Memory B cell (primary cell): ENCODE measurements at regions not wholly inside any gene's neighbourhood (a gene's known extent, or its start where the extent isn't known, plus 50 kb on each side); places are given as distances from the start of the nearest gene placed in this dataset.

Experiments
- ATAC-seq: fragments of 150-1000 bp; cut with Tn5 transposase; 2 replicates; pipeline ENCODE4 v1.10.0; 2021; ENCODE audit warnings: low read depth, mild to moderate bottlenecking, moderate library complexity
- DNase-seq, 2 donors: peaks; one replicate each; pipeline ENCODE4 v3.0.0; 2022; ENCODE audit warnings: low spot score in 2 of 2
- H3K27ac Mint-ChIP-seq: one replicate; pipeline ENCODE4 v1.8.0; 2022; ENCODE audit warnings: mild to moderate bottlenecking, moderate library complexity, mixed read lengths
- H3K27me3 Mint-ChIP-seq: one replicate; pipeline ENCODE4 v1.8.0; 2022; ENCODE audit warnings: mixed read lengths
- H3K36me3 Mint-ChIP-seq: one replicate; pipeline ENCODE4 v1.8.0; 2022; ENCODE audit warnings: mild to moderate bottlenecking, mixed read lengths
- H3K4me1 Mint-ChIP-seq: one replicate; pipeline ENCODE4 v1.8.0; 2022; ENCODE audit warnings: mixed read lengths
- H3K4me3 Mint-ChIP-seq: one replicate; pipeline ENCODE4 v1.8.0; 2022; ENCODE audit warnings: mild to moderate bottlenecking, moderate library complexity, mixed read lengths
- H3K9me3 Mint-ChIP-seq: one replicate; pipeline ENCODE4 v1.8.0; 2022; ENCODE audit warnings: mixed read lengths

DNA sequence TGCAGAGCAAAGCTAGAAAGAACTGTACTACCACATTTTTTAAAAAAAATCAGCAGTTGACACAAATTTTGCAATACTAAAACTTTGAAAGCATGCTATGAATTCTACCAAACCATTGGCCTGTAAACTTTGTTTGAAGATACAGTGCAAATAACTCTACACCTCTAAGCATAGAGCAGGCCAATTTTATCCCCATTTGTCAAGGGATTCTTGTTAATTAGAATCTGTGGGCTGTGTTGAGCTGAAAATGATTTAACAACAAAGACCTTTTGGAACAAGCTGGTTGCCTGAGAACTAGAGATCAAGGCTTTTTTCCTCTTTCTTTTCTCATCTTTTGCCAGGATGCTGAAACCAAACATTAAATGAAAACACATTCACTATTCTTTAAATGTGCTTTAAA is 886.0 kb upstream of the CDH2 start:
- H3K9me3 Mint-ChIP-seq = peaks cover 9% of the 10 kb centered on the region
- DNase-seq = no peak

DNA sequence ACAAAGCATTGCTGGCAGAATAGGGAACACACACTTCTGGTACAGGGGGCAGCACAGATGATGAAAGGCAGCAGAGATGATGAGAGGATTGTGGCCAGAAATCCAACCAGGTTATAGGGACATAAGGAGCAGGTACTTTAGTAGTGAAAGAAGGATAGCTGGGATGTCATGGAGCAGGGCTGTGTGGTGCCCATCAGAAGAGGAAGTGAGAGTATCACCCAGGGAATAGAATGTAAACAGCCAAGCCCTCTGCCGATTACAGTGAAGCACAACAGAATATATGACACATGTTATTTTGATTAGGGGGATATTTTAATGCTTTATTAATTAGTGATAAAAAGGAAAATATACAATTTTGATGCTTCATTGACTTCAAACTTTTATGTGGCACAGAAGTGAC is 883.4 kb upstream of the CDH2 start:
- no peak for DNase-seq
- peaks cover 8% of the 10 kb centered on the region for H3K9me3 Mint-ChIP-seq
- H3K4me1 Mint-ChIP-seq = no peaks in the 10 kb centered on the region
- no peak overlapping the region for H3K27ac Mint-ChIP-seq
- no peak overlapping the region for H3K4me3 Mint-ChIP-seq
- no peaks in the 10 kb centered on the region for H3K27me3 Mint-ChIP-seq
- ATAC-seq = no peak
- H3K36me3 Mint-ChIP-seq = no peaks in the 10 kb centered on the region

More for the DNA sequence above, 886.0 kb upstream of the CDH2 start:
- H3K4me1 Mint-ChIP-seq = no peaks in the 10 kb centered on the region
- no peaks in the 10 kb centered on the region for H3K27me3 Mint-ChIP-seq
- no peak for ATAC-seq
- no peak overlapping the region for H3K27ac Mint-ChIP-seq
- H3K36me3 Mint-ChIP-seq = no peaks in the 10 kb centered on the region
- H3K4me3 Mint-ChIP-seq = no peak overlapping the region

DNA sequence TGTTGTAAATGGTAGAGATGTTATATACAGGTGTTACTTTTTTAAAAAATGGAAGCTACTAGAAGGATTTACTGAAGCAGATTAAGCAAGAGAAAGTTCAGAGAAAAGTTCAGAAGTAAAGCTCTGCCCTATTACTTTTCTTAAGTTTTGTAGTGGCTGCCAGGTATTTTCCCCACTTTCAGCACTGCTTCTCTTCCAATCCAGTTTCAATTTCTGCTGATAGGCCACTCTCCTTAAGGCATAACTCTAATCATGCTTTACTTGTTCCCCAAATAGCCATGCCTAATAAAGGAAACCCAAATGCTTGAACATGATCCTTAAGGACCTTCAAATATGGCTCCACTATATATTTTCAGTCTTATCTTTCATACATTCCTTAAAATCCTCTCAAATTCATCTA is 880.8 kb upstream of the CDH2 start:
- H3K27ac Mint-ChIP-seq = no peak overlapping the region
- no peaks in the 10 kb centered on the region for H3K27me3 Mint-ChIP-seq
- H3K9me3 Mint-ChIP-seq = peaks cover 8% of the 10 kb centered on the region
- H3K36me3 Mint-ChIP-seq = no peaks in the 10 kb centered on the region
- no peak overlapping the region for H3K4me3 Mint-ChIP-seq
- no peaks in the 10 kb centered on the region for H3K4me1 Mint-ChIP-seq
- no peak for DNase-seq
- no peak for ATAC-seq

DNA sequence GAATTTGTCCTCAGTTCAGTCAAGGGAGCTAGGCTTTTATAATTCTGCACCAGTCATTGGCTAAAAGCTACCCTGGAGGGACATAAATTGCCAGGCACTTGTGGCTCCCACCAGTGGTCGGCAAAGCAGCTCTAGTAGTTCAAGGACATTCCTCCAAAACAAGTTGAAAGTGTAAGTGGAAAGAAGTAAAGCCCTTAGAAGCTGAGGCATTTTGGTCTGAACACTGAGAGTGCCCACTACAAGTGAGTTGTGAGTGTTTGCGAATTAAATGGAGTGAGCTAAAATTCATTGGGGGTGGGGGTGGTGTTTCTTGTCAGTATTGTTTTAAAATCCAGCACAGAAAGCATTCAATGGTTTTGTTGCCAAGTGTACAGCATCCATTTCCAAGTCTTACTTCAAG is 879.9 kb upstream of the CDH2 start:
- peaks cover 5% of the 10 kb centered on the region for H3K9me3 Mint-ChIP-seq
- no peaks in the 10 kb centered on the region for H3K36me3 Mint-ChIP-seq
- no peak overlapping the region for H3K4me3 Mint-ChIP-seq
- no peaks in the 10 kb centered on the region for H3K4me1 Mint-ChIP-seq
- DNase-seq = no peak
- H3K27me3 Mint-ChIP-seq = no peaks in the 10 kb centered on the region
- no peak for ATAC-seq
- H3K27ac Mint-ChIP-seq = no peak overlapping the region

DNA sequence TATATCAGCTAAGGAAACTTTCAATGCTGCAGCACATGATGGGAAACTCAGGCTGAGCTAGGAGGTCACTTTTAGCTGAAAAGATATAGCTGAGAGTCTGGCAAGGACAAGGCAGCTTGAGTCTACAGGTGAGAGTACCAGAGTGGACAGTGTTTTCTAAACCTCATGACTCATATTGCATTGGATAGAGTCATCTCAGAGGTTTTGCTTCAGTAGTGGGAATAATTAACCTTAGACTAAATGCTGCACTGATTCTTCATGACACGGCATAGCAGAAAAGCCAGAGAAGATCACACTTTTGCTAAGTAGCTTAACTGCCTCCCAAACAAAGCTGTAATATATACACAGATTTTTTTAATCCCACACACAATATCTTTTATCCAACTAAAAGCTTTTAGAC is 865.0 kb upstream of the CDH2 start:
- H3K27ac Mint-ChIP-seq = no peak overlapping the region
- H3K9me3 Mint-ChIP-seq = peaks cover 4% of the 10 kb centered on the region
- H3K4me1 Mint-ChIP-seq = no peaks in the 10 kb centered on the region
- H3K27me3 Mint-ChIP-seq = no peaks in the 10 kb centered on the region
- H3K4me3 Mint-ChIP-seq = no peak overlapping the region
- ATAC-seq (no peak), DNase-seq (no peak)
- H3K36me3 Mint-ChIP-seq = no peaks in the 10 kb centered on the region

DNA sequence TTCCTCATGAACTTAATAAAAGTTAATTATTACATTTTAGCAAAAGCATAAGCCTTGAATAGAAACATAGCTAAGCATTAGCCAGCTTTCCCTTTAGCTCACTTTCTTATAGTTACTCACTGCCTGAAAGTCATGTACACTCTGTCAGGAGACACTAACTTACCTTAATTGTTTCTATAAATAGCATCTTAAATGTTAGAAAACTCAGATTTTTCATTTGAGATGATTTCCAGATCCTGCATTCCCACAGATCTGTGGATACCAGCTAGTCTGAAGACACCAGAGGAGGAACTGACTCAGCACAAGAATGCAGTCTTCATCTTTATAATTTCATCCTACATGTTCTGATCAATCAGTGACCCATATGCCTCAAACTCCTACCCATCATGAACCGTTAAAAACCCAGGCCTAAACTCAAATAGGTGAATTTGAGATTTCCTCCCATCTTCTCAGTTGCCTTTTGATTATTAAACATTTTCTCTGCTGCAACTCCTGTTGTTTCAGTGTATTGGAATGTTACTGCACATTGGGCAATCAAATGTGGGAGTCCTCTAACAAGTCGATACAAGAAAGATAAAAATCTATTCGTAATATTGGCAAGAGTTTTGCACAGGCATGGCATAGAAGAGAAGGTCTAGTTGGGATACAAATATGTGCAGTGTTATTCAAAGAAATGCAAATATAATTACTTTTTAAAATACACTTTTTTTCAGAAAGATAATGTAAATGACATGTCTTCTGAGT is 857.4 kb upstream of the CDH2 start:
- Mint-ChIP-seq H3K9me3 (peaks cover 2% of the 10 kb centered on the region), H3K27me3 (no peaks in the 10 kb centered on the region), H3K4me1 (no peaks in the 10 kb centered on the region), H3K36me3 (no peaks in the 10 kb centered on the region), H3K4me3 (no peak overlapping the region), H3K27ac (no peak overlapping the region)
- DNase-seq (no peak), ATAC-seq (no peak)

DNA sequence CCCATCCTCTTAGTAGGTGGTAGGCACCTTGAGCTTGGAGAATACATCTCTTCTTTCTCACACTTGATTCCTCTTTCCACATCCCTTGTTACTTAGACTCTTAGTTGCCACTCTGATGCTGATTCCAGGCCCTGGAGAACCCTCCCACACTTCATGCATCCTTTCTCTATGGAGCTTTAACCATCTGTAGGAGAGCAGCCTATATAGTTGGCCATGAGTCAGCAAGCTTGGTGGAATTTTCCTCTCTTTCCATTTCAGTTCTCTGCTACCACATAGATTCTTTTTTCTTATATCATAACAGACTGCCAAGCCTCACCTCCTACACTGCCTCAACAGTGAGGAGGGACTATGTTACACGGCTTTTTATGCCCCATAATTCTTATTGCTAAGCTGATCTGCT is 851.6 kb upstream of the CDH2 start:
- H3K36me3 Mint-ChIP-seq = no peaks in the 10 kb centered on the region
- H3K9me3 Mint-ChIP-seq = peaks cover 1% of the 10 kb centered on the region
- no peaks in the 10 kb centered on the region for H3K27me3 Mint-ChIP-seq
- ATAC-seq = no peak
- DNase-seq = no peak
- no peak overlapping the region for H3K4me3 Mint-ChIP-seq
- no peak overlapping the region for H3K27ac Mint-ChIP-seq
- no peaks in the 10 kb centered on the region for H3K4me1 Mint-ChIP-seq

DNA sequence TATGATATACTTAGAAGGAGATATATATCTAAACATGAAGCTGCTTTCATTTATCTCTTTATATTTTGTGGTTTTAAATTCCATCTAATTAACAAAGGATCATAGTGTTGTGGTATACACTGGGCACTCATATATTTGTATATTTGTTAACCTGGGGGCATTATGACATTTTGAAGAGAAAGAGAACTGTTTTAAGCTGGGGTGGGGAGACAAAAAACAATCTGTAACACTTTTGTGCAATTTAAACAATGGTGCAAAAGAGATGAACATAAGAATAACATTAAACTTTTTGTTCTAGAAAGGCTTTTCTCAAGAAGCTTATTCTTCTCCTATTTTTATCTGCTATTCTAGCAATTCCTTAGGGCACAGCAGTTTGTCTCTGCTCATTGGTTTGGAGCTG is 842.0 kb upstream of the CDH2 start:
- DNase-seq (no peak), ATAC-seq (no peak)
- Mint-ChIP-seq H3K4me1 (no peaks in the 10 kb centered on the region), H3K4me3 (no peak overlapping the region), H3K27me3 (no peaks in the 10 kb centered on the region), H3K27ac (no peak overlapping the region), H3K9me3 (peaks cover 5% of the 10 kb centered on the region), H3K36me3 (no peaks in the 10 kb centered on the region)

DNA sequence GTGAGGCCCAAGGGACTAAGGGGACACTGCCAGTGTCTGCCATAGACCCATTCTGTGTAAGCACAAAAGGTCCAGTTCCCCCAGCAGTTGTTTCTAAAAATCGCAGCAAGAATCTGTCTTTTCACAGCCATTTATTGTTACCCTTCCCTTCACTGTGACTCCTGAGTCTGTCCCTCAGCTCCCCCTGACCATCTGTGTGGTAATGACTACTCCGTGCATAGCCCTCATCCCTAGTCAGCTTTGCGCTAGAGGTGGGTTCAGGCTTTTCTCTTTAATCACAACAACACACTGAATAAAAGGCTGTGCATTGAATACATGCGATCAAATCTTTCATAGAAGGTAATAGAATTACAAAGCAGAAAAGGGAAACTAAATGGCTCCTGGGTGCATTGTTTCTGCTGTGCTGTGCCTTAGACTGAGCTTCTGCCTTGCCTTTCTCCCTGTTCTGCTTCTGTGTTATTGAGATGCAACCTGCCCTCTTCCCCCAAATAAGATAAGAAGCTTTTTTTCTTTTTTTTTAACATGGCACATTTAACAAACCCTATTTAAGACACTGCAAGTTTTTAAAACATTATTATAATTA is 836.0 kb upstream of the CDH2 start:
- ATAC-seq (no peak), DNase-seq (no peak)
- H3K4me1 Mint-ChIP-seq = no peaks in the 10 kb centered on the region
- H3K4me3 Mint-ChIP-seq = no peak overlapping the region
- H3K27ac Mint-ChIP-seq = no peak overlapping the region
- peaks cover 3% of the 10 kb centered on the region for H3K9me3 Mint-ChIP-seq
- no peaks in the 10 kb centered on the region for H3K36me3 Mint-ChIP-seq
- H3K27me3 Mint-ChIP-seq = no peaks in the 10 kb centered on the region

DNA sequence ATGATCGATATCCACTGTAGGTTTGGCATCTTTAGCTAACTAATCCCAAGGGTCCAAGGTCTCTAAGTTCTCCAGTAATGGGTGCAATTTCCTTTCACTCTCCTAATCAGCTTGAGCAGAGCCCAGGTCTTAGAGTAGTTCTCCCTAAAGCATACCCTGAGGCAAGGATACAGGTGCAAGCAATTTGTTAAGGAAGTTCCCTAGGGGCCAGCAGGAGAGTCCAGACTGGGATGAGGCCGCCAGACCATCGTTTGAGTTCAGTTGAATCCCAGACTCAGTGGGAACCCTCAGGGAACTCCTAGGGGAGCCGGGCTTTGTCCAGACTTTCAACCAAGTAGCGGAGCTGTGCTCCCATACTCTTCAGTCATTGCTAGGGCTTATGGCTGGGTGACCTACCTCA is 835.4 kb upstream of the CDH2 start:
- Mint-ChIP-seq H3K27ac (no peak overlapping the region), H3K4me1 (no peaks in the 10 kb centered on the region), H3K9me3 (peaks cover 3% of the 10 kb centered on the region), H3K4me3 (no peak overlapping the region), H3K36me3 (no peaks in the 10 kb centered on the region), H3K27me3 (no peaks in the 10 kb centered on the region)
- DNase-seq (no peak), ATAC-seq (no peak)

DNA sequence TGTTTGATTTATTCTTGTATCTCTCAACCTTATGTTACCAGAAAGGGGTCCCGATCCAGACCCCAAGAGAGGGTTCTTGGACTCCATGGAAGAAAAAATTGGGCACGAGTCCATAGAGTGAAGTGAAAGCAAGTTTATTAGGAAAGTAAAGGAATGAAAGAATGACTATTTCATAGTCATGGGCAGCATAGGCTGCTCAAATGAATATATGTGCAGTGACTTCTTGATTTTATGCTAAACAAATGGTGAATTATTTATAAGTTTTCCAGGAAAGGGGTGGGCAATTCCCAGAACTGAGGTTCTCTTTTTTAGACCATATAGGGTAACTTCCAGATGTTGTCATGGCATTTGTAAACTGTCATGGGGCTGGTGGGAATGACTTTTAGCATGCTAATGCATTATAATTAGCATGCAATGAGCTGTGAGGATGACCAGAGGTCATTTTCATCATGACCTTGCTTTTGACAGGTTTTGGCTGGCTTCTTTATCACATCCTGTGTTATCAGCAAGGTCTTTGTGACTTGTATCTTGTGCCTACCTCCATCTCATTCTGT is 832.4 kb upstream of the CDH2 start:
- ATAC-seq (no peak), DNase-seq (no peak)
- Mint-ChIP-seq H3K9me3 (no peaks in the 10 kb centered on the region), H3K4me1 (no peaks in the 10 kb centered on the region), H3K36me3 (no peaks in the 10 kb centered on the region), H3K4me3 (no peak overlapping the region), H3K27me3 (no peaks in the 10 kb centered on the region), H3K27ac (no peak overlapping the region)

DNA sequence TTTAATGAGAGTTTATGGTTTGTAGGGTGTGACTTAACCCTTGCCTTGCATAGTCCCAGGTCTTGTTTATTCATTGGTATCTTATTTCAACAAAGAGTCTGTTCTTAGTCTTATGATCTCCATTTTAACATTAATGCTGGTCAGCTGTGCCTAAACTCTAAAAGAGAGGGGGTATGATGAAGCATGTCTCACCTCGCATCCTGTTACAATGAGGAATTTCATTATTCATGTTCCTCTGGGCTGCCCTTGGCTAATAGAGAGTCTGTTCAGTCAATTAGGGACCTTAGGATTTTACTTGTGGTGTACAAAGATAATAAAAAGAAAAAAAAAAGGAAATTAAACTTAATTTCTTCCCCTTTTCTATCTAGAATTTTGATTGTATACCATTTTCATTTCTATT is 831.9 kb upstream of the CDH2 start:
- Mint-ChIP-seq H3K27ac (no peak overlapping the region), H3K27me3 (no peaks in the 10 kb centered on the region), H3K9me3 (no peaks in the 10 kb centered on the region), H3K4me1 (no peaks in the 10 kb centered on the region), H3K36me3 (no peaks in the 10 kb centered on the region), H3K4me3 (no peak overlapping the region)
- no peak for ATAC-seq
- DNase-seq = no peak

DNA sequence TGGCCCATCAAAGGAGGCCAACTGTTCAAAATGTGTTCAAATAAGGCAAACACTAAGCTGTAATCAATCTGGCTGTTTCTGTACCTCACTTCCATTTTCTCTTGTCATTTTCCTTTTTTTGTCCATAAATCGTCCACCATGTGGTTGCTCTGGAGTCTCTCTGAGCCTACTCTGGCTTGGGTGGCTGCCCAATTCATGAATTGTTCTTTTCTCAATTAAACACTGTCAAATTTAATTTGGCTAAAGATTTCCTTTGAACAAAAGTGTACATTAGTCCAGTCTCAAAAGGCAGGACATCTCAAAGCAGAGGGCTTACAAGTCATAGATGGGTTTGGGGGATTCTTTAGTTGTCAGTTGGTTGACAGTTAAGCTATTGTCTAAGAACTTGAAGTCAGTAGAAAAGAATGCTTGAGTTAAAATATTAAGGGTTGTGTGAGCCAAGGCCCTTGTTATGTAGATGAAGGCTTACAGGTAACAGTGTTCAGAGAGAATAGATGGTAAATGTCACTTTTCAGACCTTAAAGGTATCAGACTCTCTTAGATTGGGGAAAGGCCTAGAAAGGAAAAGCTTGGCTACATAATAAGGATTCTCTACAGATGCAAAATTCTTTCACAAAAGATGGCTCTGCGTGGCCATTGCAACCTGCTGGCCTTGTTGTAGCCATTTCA is 831.2 kb upstream of the CDH2 start:
- Mint-ChIP-seq H3K4me1 (no peaks in the 10 kb centered on the region), H3K27ac (no peak overlapping the region), H3K27me3 (no peaks in the 10 kb centered on the region), H3K36me3 (no peaks in the 10 kb centered on the region), H3K9me3 (no peaks in the 10 kb centered on the region), H3K4me3 (no peak overlapping the region)
- DNase-seq (no peak), ATAC-seq (no peak)

DNA sequence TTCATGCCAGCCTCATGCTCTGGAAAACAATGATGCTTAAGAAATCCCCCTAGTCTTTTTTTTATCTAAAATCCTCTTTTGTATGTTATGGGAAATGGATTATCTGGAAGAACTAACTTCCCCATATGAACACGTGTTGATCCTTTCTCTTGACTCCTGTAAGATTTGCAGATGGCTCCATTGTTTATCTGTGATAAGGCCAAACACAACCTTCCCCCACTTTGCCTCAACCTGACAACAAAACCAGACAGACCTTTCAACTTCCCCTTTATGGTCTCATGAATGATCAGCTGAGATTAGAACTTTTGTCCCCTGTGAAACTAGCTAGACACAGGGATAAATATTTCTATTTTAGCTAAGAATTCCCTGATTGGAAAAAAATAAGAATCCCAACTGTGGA is 828.0 kb upstream of the CDH2 start:
- H3K9me3 Mint-ChIP-seq = no peaks in the 10 kb centered on the region
- no peak for DNase-seq
- H3K27ac Mint-ChIP-seq = no peak overlapping the region
- no peak for ATAC-seq
- H3K4me3 Mint-ChIP-seq = no peak overlapping the region
- H3K4me1 Mint-ChIP-seq = no peaks in the 10 kb centered on the region
- no peaks in the 10 kb centered on the region for H3K27me3 Mint-ChIP-seq
- H3K36me3 Mint-ChIP-seq = no peaks in the 10 kb centered on the region
